ENCODE measurements at regions not wholly inside any gene's neighbourhood (a gene's known extent, or its start where the extent isn't known, plus 50 kb on each side); places are given as distances from the start of the nearest gene placed in this dataset.

DNA sequence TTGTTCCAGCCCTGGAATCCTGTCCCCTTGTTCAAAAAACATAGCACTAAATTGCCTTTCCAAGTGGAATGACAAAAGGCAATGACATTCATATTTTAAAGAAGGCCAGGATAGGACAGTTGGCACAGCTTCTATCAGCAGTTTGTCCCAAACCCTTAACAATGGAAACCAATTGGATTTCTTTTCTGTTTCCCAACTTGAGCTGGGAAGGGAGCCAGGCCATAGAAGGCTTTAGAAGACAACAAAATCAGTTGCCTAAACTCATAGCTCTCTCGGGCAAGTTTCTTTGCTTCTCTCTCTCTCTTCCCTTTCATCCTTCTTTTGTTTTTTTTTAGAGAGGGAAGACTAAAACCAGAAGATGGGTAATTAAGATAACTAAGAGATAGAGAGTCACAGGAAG is 227.7 kb upstream of the TPRG1 start:
- TF ChIP-seq, protein P1, sequence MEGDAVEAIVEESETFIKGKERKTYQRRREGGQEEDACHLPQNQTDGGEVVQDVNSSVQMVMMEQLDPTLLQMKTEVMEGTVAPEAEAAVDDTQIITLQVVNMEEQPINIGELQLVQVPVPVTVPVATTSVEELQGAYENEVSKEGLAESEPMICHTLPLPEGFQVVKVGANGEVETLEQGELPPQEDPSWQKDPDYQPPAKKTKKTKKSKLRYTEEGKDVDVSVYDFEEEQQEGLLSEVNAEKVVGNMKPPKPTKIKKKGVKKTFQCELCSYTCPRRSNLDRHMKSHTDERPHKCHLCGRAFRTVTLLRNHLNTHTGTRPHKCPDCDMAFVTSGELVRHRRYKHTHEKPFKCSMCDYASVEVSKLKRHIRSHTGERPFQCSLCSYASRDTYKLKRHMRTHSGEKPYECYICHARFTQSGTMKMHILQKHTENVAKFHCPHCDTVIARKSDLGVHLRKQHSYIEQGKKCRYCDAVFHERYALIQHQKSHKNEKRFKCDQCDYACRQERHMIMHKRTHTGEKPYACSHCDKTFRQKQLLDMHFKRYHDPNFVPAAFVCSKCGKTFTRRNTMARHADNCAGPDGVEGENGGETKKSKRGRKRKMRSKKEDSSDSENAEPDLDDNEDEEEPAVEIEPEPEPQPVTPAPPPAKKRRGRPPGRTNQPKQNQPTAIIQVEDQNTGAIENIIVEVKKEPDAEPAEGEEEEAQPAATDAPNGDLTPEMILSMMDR (IDR thresholded peaks at IDR 0.05) = no peak
- TF ChIP-seq SIN3A (IDR thresholded peaks at IDR 0.05; ENCODE audit: borderline replicate concordance, insufficient read depth, low read depth, low read length) = no peak
- no peak for TF ChIP-seq POLR2AphosphoS5 (IDR thresholded peaks at IDR 0.05; ENCODE audit: low read depth, low read length)
- TF ChIP-seq REST (IDR thresholded peaks at IDR 0.05; ENCODE audit: insufficient read depth in 1 of 2, low read depth in 2 of 2, low read length in 1 of 2) = no peak
- no peak for TF ChIP-seq TCF7L2 (IDR thresholded peaks at IDR 0.05; ENCODE audit: low read depth, low read length)
